Breast epithelium (tissue), 3 donors: ENCODE measurements at regions not wholly inside any gene's neighbourhood (a gene's known extent, or its start where the extent isn't known, plus 50 kb on each side); places are given as distances from the start of the nearest gene placed in this dataset.

Source experiments
- POLR2A ChIP-seq: fragments of 450-650 bp; IDR thresholded peaks from one replicate; pipeline ENCODE4 v1.6.1; 2016; ENCODE audit warnings: antibody characterized with exemption, mild to moderate bottlenecking, moderate library complexity
- POLR2AphosphoS5 ChIP-seq, 3 donors: sonication (generic); formaldehyde crosslinking; IDR thresholded peaks; one replicate each; pipeline ENCODE4 v1.6.1; 2017; ENCODE audit warnings: antibody characterized with exemption in 3 of 3
- TF ChIP-seq, protein P1 (sequence below), 3 donors: fragments of 450-650 bp; IDR thresholded peaks; one replicate each; pipeline ENCODE4 v1.5.1; 2016 to 2017; ENCODE audit warnings: antibody characterized with exemption in 3 of 3, mild to moderate bottlenecking in 3 of 3, moderate library complexity in 3 of 3

DNA sequence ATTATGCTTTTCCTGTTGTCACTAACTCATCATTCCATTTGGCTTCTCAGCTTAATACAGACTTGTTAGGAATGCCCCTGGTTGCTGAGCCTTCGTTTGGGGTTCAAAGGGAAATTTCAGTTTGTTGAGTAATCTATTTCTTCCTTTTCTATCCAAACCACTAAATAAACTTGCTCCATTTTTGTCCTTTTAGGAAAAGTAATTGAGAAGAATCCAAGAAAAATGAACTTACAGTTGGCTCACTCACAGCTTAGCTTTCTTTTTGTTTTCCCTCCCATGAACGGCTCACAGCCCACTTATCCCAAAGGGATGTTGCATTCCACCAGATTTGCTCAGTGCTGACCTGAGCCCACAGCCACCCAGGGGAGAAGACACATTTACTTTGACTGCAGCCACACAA lies 73.9 kb downstream of the SOX11 start:
- TF ChIP-seq, protein P1, sequence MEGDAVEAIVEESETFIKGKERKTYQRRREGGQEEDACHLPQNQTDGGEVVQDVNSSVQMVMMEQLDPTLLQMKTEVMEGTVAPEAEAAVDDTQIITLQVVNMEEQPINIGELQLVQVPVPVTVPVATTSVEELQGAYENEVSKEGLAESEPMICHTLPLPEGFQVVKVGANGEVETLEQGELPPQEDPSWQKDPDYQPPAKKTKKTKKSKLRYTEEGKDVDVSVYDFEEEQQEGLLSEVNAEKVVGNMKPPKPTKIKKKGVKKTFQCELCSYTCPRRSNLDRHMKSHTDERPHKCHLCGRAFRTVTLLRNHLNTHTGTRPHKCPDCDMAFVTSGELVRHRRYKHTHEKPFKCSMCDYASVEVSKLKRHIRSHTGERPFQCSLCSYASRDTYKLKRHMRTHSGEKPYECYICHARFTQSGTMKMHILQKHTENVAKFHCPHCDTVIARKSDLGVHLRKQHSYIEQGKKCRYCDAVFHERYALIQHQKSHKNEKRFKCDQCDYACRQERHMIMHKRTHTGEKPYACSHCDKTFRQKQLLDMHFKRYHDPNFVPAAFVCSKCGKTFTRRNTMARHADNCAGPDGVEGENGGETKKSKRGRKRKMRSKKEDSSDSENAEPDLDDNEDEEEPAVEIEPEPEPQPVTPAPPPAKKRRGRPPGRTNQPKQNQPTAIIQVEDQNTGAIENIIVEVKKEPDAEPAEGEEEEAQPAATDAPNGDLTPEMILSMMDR (IDR thresholded peaks at IDR 0.05): no peak
- no peak for TF ChIP-seq POLR2A
- no peak for TF ChIP-seq POLR2AphosphoS5 (IDR thresholded peaks at IDR 0.05)
